Tibial nerve (tissue), 4 donors: ENCODE measurements at regions not wholly inside any gene's neighbourhood (a gene's known extent, or its start where the extent isn't known, plus 50 kb on each side); places are given as distances from the start of the nearest gene placed in this dataset.

Source experiments
- DNase-seq, 2 donors: peaks; one replicate each; pipeline ENCODE4 v3.0.0-alpha.2; 2019; ENCODE audit warnings: low spot score in 2 of 2
- H3K27ac ChIP-seq, 4 donors: fragments of 200-600 bp; sonication (generic) in 3 of 4; one replicate each; pipeline ENCODE4 v1.5.1; 2017 to 2019; ENCODE audit warnings: mild to moderate bottlenecking in 1 of 4
- H3K27me3 ChIP-seq, 2 donors: fragments of 200-600 bp; sonication (generic) in 1 of 2; one replicate each; pipeline versions ENCODE4 v1.5.1 to v1.6.0; 2017 to 2019
- H3K36me3 ChIP-seq, 3 donors: fragments of 200-600 bp; sonication (generic); one replicate each; pipeline ENCODE4 v1.5.1; 2018 to 2019
- H3K4me1 ChIP-seq, 4 donors: fragments of 200-600 bp; sonication (generic) in 3 of 4; one replicate each; pipeline ENCODE4 v1.5.1; 2017 to 2019
- H3K4me3 ChIP-seq, 4 donors: fragments of 200-600 bp; sonication (generic) in 3 of 4; one replicate each; pipeline ENCODE4 v1.5.1; 2017 to 2019; ENCODE audit warnings: mild to moderate bottlenecking in 1 of 4, moderate library complexity in 1 of 4
- H3K9me3 ChIP-seq, 4 donors: fragments of 200-600 bp; sonication (generic) in 3 of 4; one replicate each; pipeline ENCODE4 v1.5.1; 2017 to 2019
- EP300 ChIP-seq, 2 donors: sonication (generic); formaldehyde crosslinking; IDR thresholded peaks; one replicate each; pipeline ENCODE4 v1.6.1; 2017; ENCODE audit warnings: antibody characterized with exemption in 2 of 2, mild to moderate bottlenecking in 1 of 2
- POLR2A ChIP-seq, 2 donors: fragments of 450-650 bp; IDR thresholded peaks; one replicate each; pipeline ENCODE4 v1.6.1; 2017; ENCODE audit warnings: antibody characterized with exemption in 2 of 2, mild to moderate bottlenecking in 2 of 2, moderate library complexity in 2 of 2
- WGBS, 2 donors: methylation state at CpG; one replicate each; pipeline ENCODE4 v1.1.5; 2018; 5-methylcytosine and 5-hydroxymethylcytosine counted together
- TF ChIP-seq, protein P1 (sequence below), 5 experiments: fragments of 200-600 bp in 3 of 5; fragments of 450-650 bp in 2 of 5; sonication (generic) in 3 of 5; IDR thresholded peaks; one replicate each; pipeline ENCODE4 v1.5.1; 2016 to 2019; ENCODE audit warnings: antibody characterized with exemption in 5 of 5, mild to moderate bottlenecking in 3 of 5, moderate library complexity in 2 of 5

DNA sequence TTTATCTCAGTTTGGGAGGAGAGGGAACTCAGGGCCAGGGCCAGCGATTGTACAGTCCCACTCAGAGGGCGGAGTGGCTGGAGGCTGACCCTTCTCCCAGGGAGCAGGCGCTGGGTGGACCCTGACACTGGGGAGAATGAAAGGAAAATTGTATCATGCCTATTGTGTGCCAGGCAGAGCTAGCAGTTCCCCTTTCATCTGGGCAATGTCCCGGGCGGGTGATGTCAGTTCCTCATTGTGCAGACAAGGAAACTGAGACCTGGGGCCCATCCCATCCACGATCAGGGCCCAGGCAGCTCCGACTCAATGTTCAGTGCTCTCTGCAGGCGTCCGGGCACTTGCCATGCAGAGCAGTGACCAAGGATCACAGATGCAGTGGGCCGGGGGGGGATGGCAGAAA lies 101.9 kb upstream of the RTL1 start:
- 47 to 55% methylated on average over 8 to 10 of the region's 10 CpGs for WGBS, 2 donors
- peaks cover 0 to under 1% (median 0%) of the 10 kb centered on the region in 4 donors for H3K9me3 ChIP-seq
- no peak for TF ChIP-seq POLR2A (IDR thresholded peaks at IDR 0.05)
- TF ChIP-seq, protein P1, sequence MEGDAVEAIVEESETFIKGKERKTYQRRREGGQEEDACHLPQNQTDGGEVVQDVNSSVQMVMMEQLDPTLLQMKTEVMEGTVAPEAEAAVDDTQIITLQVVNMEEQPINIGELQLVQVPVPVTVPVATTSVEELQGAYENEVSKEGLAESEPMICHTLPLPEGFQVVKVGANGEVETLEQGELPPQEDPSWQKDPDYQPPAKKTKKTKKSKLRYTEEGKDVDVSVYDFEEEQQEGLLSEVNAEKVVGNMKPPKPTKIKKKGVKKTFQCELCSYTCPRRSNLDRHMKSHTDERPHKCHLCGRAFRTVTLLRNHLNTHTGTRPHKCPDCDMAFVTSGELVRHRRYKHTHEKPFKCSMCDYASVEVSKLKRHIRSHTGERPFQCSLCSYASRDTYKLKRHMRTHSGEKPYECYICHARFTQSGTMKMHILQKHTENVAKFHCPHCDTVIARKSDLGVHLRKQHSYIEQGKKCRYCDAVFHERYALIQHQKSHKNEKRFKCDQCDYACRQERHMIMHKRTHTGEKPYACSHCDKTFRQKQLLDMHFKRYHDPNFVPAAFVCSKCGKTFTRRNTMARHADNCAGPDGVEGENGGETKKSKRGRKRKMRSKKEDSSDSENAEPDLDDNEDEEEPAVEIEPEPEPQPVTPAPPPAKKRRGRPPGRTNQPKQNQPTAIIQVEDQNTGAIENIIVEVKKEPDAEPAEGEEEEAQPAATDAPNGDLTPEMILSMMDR (IDR thresholded peaks at IDR 0.05): no peak
- no peak for TF ChIP-seq EP300 (IDR thresholded peaks at IDR 0.05)
- H3K4me1 ChIP-seq: peaks cover 0 to 16% (median 0%) of the 10 kb centered on the region in 4 donors
- DNase-seq: peak in 1 of 2 donors; percentile 31
- no peaks in the 10 kb centered on the region for H3K27me3 ChIP-seq
- peak overlapping the region in 2 of 4 donors; percentile 34 to 44 for H3K27ac ChIP-seq
- H3K4me3 ChIP-seq: no peak overlapping the region
- H3K36me3 ChIP-seq: peaks cover 0 to 15% (median 0%) of the 10 kb centered on the region in 3 donors

DNA sequence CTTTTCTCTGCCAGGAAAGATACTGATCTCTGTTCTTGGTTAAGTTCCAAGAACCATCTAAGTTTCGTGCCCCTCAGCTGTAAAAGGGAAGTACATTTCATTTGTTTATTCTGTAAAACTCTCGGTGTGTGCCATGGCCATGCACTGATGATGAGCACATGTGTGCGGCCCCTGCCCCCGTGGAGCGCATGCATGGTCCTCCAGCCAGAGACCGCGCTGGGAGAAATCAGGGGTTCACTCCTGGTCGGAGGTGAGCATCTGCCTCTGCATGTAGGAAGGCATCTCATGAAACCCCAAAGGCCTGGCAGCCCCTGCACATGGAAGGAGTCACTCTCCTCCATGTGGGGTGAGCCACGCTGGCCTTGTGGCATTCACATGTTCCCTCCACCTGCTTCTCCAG lies 102.5 kb upstream of the RTL1 start:
- H3K27ac ChIP-seq: no peak overlapping the region
- H3K4me1 ChIP-seq: peaks cover 0 to 16% (median 0%) of the 10 kb centered on the region in 4 donors
- TF ChIP-seq, protein P1 (IDR thresholded peaks at IDR 0.05): no peak
- no peak for TF ChIP-seq EP300 (IDR thresholded peaks at IDR 0.05)
- TF ChIP-seq POLR2A (IDR thresholded peaks at IDR 0.05): no peak
- H3K9me3 ChIP-seq: peaks cover 0 to 6% (median 0%) of the 10 kb centered on the region in 4 donors
- DNase-seq: no peak
- 62 to 69% methylated on average over 8 to 9 of the region's 9 CpGs for WGBS, 2 donors
- H3K27me3 ChIP-seq: no peaks in the 10 kb centered on the region
- H3K36me3 ChIP-seq: peaks cover 0 to 20% (median 0%) of the 10 kb centered on the region in 3 donors
- H3K4me3 ChIP-seq: no peak overlapping the region

DNA sequence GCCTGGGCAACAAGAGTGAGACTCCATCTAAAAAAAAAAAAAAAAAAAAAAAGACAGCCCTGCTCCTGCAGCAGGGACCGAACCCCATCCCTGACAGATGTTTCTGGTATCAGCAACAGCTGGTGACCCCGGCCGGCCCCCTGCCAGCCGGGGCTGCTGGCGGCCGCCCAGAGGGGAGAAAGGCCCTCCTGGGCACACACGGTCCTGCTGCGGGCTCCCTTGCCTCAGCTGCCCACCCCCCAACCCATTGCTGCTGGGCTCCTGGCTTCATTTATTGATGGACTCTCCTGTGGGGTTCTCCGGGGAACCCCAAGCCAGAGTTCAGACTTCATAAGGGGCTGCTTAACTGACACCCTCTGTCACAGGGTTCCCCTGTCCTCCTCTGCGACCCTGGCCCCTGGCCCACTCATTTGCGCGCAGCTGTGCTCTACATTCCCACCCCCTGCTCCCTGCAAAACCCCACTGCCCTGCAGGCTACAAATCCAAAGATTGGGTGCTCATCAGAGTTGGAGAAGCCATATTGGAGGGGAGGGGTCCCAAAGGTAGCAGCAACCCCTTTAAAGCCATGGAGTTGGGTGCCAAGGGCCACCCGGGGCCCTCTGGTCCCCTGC lies 103.6 kb upstream of the RTL1 start:
- 86 to 90% methylated on average over 13 of the region's 13 CpGs for WGBS, 2 donors
- TF ChIP-seq EP300 (IDR thresholded peaks at IDR 0.05) (no peak), POLR2A (IDR thresholded peaks at IDR 0.05) (no peak)
- TF ChIP-seq, protein P1 (IDR thresholded peaks at IDR 0.05): no peak
- no peak for DNase-seq
- H3K9me3 ChIP-seq: peaks cover 0 to 14% (median 0%) of the 10 kb centered on the region in 4 donors
- H3K4me1 ChIP-seq: peaks cover 0 to 16% (median 0%) of the 10 kb centered on the region in 4 donors
- peaks cover 0 to 28% (median 0%) of the 10 kb centered on the region in 3 donors for H3K36me3 ChIP-seq
- no peak overlapping the region for H3K27ac ChIP-seq
- no peaks in the 10 kb centered on the region for H3K27me3 ChIP-seq
- H3K4me3 ChIP-seq: no peak overlapping the region

DNA sequence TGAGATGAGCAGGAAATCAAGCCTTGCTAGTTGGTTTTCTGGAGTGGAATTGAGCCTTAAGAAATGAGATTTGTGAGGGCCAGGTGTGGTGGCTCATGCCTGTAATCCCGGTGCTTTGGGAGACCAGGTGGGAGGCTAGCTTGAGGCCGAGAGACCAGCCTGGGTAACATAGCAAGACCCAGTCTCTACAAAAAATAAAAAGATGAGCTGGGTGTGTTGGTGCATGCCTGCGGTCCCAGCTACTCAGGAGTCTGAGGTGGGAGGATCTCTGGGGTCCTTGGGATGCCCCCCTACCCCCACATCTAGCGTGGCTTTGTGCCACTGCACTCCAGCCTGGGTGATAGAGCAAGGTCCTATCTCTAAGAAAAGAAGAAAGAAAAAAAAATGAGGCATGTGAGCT lies 104.2 kb upstream of the RTL1 start:
- H3K4me1 ChIP-seq: peaks cover 0 to 16% (median 0%) of the 10 kb centered on the region in 4 donors
- 73 to 89% methylated on average over 4 of the region's 4 CpGs for WGBS, 2 donors
- TF ChIP-seq POLR2A (IDR thresholded peaks at IDR 0.05) (no peak), EP300 (IDR thresholded peaks at IDR 0.05) (no peak)
- DNase-seq: no peak
- H3K36me3 ChIP-seq: peaks cover 0 to 28% (median 0%) of the 10 kb centered on the region in 3 donors
- H3K9me3 ChIP-seq: peaks cover 0 to 19% (median 0%) of the 10 kb centered on the region in 4 donors
- H3K27ac ChIP-seq: no peak overlapping the region
- no peaks in the 10 kb centered on the region for H3K27me3 ChIP-seq
- H3K4me3 ChIP-seq: no peak overlapping the region

DNA sequence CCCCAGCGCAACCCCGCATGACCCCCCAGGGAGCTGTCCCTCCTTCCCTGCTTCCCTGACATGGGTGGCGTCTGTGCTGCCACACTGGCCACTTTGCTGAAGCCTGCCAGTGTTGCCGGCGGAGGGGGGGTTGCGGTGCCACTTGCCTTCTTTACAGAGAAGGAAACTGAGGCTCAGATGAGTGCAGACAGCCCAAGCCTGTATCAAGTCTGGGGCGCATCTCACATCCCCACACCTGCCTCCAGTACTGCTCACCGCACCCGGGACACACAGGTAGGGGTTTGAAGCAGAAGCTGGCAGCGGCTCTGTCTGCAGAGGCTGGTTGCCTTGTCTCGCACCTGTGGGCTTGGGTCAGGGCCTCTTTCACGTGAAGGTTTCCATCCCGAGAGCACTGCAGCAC lies 104.7 kb upstream of the RTL1 start:
- WGBS, 2 donors: 83 to 89% methylated on average over 12 to 13 of the region's 13 CpGs
- H3K36me3 ChIP-seq: peaks cover 0 to 28% (median 0%) of the 10 kb centered on the region in 3 donors
- H3K27ac ChIP-seq: no peak overlapping the region
- TF ChIP-seq, protein P1 (IDR thresholded peaks at IDR 0.05): no peak
- TF ChIP-seq EP300 (IDR thresholded peaks at IDR 0.05) (no peak), POLR2A (IDR thresholded peaks at IDR 0.05) (no peak)
- H3K4me3 ChIP-seq: no peak overlapping the region
- peaks cover 0 to 19% (median 0%) of the 10 kb centered on the region in 4 donors for H3K9me3 ChIP-seq
- H3K27me3 ChIP-seq: no peaks in the 10 kb centered on the region
- H3K4me1 ChIP-seq: peaks cover 0 to 16% (median 0%) of the 10 kb centered on the region in 4 donors
- DNase-seq: no peak
